Neural progenitor cell (in vitro differentiated cells): ENCODE measurements at regions not wholly inside any gene's neighbourhood (a gene's known extent, or its start where the extent isn't known, plus 50 kb on each side); places are given as distances from the start of the nearest gene placed in this dataset.

Source experiments
- CTCF ChIP-seq: fragments of 200-600 bp; sonication (generic); IDR thresholded peaks from 2 replicates; pipeline ENCODE4 v1.5.1; 2017; ENCODE audit warnings: antibody characterized with exemption, mild to moderate bottlenecking
- EZH2 ChIP-seq: fragments of 200-600 bp; sonication (generic); IDR thresholded peaks from 2 replicates; pipeline ENCODE4 v1.6.1; 2017; ENCODE audit warnings: antibody characterized with exemption, mild to moderate bottlenecking, moderate library complexity

- no peak for TF ChIP-seq CTCF
- no peak for TF ChIP-seq EZH2
These were observed 214.4 kb downstream of the GLI2 start for GRCh38 chr2:120949957-120950590.
